ENCODE measurements at regions not wholly inside any gene's neighbourhood (a gene's known extent, or its start where the extent isn't known, plus 50 kb on each side); places are given as distances from the start of the nearest gene placed in this dataset.

DNA sequence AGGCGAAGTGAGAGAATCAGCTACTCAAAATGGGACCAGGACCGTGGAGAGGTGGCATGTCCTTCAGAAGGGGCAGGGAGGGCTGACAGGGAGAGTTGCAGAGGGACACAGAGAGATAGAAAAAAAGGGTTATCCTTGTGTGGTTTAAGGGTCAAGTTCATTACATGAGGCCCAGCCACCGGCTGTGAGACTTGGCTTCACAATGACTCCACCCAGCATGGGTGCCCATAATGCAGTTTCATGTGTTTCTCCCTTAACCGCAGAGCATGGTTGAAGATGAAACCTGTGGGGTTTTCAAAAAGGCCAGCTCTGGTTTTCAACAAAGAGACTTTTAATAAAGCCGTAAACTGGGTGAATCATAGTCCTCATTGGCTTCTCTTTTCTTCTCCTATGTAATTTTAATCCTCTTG is 164.6 kb downstream of the KLF5 start:
- no peak for TF ChIP-seq OSR1 (CRISPR knock-in tag; IDR thresholded peaks at IDR 0.05)
- TF ChIP-seq TCF4 (CRISPR knock-in tag; IDR thresholded peaks at IDR 0.05; ENCODE audit: borderline replicate concordance) = no peak
- no peak for TF ChIP-seq PATZ1 (CRISPR knock-in tag; IDR thresholded peaks at IDR 0.05; ENCODE audit: borderline replicate concordance)
- no peak for TF ChIP-seq ZNF8 (CRISPR knock-in tag; IDR thresholded peaks at IDR 0.05)
- no peak for TF ChIP-seq ZC3H10 (CRISPR knock-in tag; IDR thresholded peaks at IDR 0.05)
- TF ChIP-seq, protein P1, sequence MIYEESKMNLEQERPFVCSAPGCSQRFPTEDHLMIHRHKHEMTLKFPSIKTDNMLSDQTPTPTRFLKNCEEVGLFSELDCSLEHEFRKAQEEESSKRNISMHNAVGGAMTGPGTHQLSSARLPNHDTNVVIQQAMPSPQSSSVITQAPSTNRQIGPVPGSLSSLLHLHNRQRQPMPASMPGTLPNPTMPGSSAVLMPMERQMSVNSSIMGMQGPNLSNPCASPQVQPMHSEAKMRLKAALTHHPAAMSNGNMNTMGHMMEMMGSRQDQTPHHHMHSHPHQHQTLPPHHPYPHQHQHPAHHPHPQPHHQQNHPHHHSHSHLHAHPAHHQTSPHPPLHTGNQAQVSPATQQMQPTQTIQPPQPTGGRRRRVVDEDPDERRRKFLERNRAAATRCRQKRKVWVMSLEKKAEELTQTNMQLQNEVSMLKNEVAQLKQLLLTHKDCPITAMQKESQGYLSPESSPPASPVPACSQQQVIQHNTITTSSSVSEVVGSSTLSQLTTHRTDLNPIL (CRISPR knock-in tag; IDR thresholded peaks at IDR 0.05; ENCODE audit: low read depth) = no peak
